Sigmoid colon (tissue), 4 donors: ENCODE measurements at regions not wholly inside any gene's neighbourhood (a gene's known extent, or its start where the extent isn't known, plus 50 kb on each side); places are given as distances from the start of the nearest gene placed in this dataset.

Experiments
- CTCF ChIP-seq, 4 experiments: fragments of 450-650 bp in 3 of 4; fragments of 200-600 bp in 1 of 4; IDR thresholded peaks; one replicate each; pipeline ENCODE4 v1.5.1; 2016 to 2019; ENCODE audit warnings: antibody characterized with exemption in 4 of 4, mild to moderate bottlenecking in 3 of 4, moderate library complexity in 2 of 4
- POLR2A ChIP-seq, 2 donors: fragments of 450-650 bp; IDR thresholded peaks; one replicate each; pipeline ENCODE4 v1.6.1; 2016; ENCODE audit warnings: antibody characterized with exemption in 2 of 2, mild to moderate bottlenecking in 2 of 2, moderate library complexity in 2 of 2
- POLR2AphosphoS5 ChIP-seq, 4 donors: sonication (generic); formaldehyde crosslinking; IDR thresholded peaks; one replicate each; pipeline ENCODE4 v1.6.1; 2017; ENCODE audit warnings: antibody characterized with exemption in 4 of 4

GRCh38 chr3:55341502-55342031 lies 145.5 kb downstream of the WNT5A start:
- TF ChIP-seq POLR2AphosphoS5 (IDR thresholded peaks at IDR 0.05): no peak
- TF ChIP-seq CTCF (IDR thresholded peaks at IDR 0.05): no peak
- no peak for TF ChIP-seq POLR2A (IDR thresholded peaks at IDR 0.05)
